Right lobe of liver (tissue), 6 donors: ENCODE measurements at regions not wholly inside any gene's neighbourhood (a gene's known extent, or its start where the extent isn't known, plus 50 kb on each side); places are given as distances from the start of the nearest gene placed in this dataset.

ENCODE experiments used
- ATAC-seq, 4 donors: fragments of 200-7000 bp; cut with Tn5 transposase; one replicate each; pipeline ENCODE4 v1.9.1; 2020; ENCODE audit warnings: mild to moderate bottlenecking in 4 of 4, moderate library complexity in 4 of 4
- DNase-seq, 3 donors: peaks; one replicate each; pipeline ENCODE4 v3.0.0-alpha.2; 2020
- H3K27ac ChIP-seq, 3 donors: fragments of 200-600 bp; one replicate each; pipeline ENCODE4 v1.8.0; 2022
- H3K27me3 ChIP-seq, 2 donors: fragments of 200-600 bp; one replicate each; pipeline ENCODE4 v1.8.0; 2022
- H3K36me3 ChIP-seq, 4 donors: fragments of 200-600 bp; sonication (generic) in 1 of 4; one replicate each; pipeline versions ENCODE4 v1.5.1 to v1.8.0; 2017 to 2022; ENCODE audit warnings: control low read depth in 1 of 4
- H3K4me1 ChIP-seq, 4 donors: fragments of 200-600 bp; sonication (generic) in 1 of 4; one replicate each; pipeline versions ENCODE4 v1.5.1 to v1.8.0; 2017 to 2022; ENCODE audit warnings: control low read depth in 1 of 4
- H3K4me3 ChIP-seq, 3 donors: fragments of 200-600 bp; one replicate each; pipeline ENCODE4 v1.8.0; 2022
- H3K9me3 ChIP-seq, 4 donors: fragments of 200-600 bp; sonication (generic) in 1 of 4; one replicate each; pipeline versions ENCODE4 v1.5.1 to v1.8.0; 2017 to 2022; ENCODE audit warnings: control low read depth in 1 of 4
- CTCF ChIP-seq, 4 donors: fragments of 200-600 bp in 3 of 4; fragments of 450-650 bp in 1 of 4; IDR thresholded peaks; one replicate each; pipeline versions ENCODE4 v1.5.1 to v1.8.0; 2016 to 2022; ENCODE audit warnings: antibody characterized with exemption in 4 of 4, mild to moderate bottlenecking in 2 of 4
- POLR2A ChIP-seq: fragments of 450-650 bp; IDR thresholded peaks from one replicate; pipeline ENCODE4 v1.6.1; 2017; ENCODE audit warnings: antibody characterized with exemption, mild to moderate bottlenecking
- WGBS: methylation state at CpG from one replicate; pipeline ENCODE4 v1.1.6; 2018; ENCODE audit warnings: low coverage, low lambda C conversion rate; ENCODE audit not compliant: insufficient coverage; ENCODE audit errors: missing lambda C conversion rate; 5-methylcytosine and 5-hydroxymethylcytosine counted together
- intact Hi-C, 2 donors: fragments of 100-400 bp; cut with DNase I; formaldehyde crosslinking; loops; one replicate each; pipeline versions ENCODE4 v1.11.2 to v1.14.1; 2022
- donor health status: DM: no; HTN: yes; CAD: no.
- donor health status: DM: no; HTN: no; CAD: no.
- donor health status: DM: no; HTN: no; CAD: no.
- donor health status: DM: no; HTN: yes; CAD: no.
- donor health status: DM: no; HTN: yes; CAD: no.

- TF ChIP-seq POLR2A (no peak), CTCF (IDR thresholded peaks at IDR 0.05) (no peak)
- no peak for ATAC-seq
- intact Hi-C loops, result no loop called here
Observed at GRCh38 chr5:143758750-143759149, 53.2 kb upstream of the HMHB1 start.

GRCh38 chr5:143758015-143758414, 53.9 kb upstream of the HMHB1 start:
- DNase-seq, result no peak
- 86% methylated on average over 1 of the region's 2 CpGs for WGBS
- H3K9me3 ChIP-seq, result no peaks in the 10 kb centered on the region
- H3K27ac ChIP-seq, result no peak overlapping the region
- H3K27me3 ChIP-seq, result no peaks in the 10 kb centered on the region
- intact Hi-C loops, result no loop called here
- no peak for ATAC-seq
- no peaks in the 10 kb centered on the region for H3K36me3 ChIP-seq
- H3K4me3 ChIP-seq, result no peak overlapping the region
- H3K4me1 ChIP-seq, result no peaks in the 10 kb centered on the region
- TF ChIP-seq POLR2A (no peak), CTCF (IDR thresholded peaks at IDR 0.05) (no peak)

More at GRCh38 chr5:143758750-143759149, 53.2 kb upstream of the HMHB1 start:
- Histone ChIP-seq H3K4me3 (no peak overlapping the region), H3K4me1 (no peaks in the 10 kb centered on the region), H3K36me3 (no peaks in the 10 kb centered on the region), H3K9me3 (no peaks in the 10 kb centered on the region), H3K27ac (no peak overlapping the region), H3K27me3 (no peaks in the 10 kb centered on the region)
- 47% methylated on average over 3 of the region's 3 CpGs for WGBS
- DNase-seq, result no peak

- H3K9me3 ChIP-seq, result no peaks in the 10 kb centered on the region
- no peaks in the 10 kb centered on the region for H3K27me3 ChIP-seq
- ATAC-seq (no peak), DNase-seq (no peak)
- TF ChIP-seq CTCF (IDR thresholded peaks at IDR 0.05), result no peak
- TF ChIP-seq POLR2A, result no peak
- H3K36me3 ChIP-seq, result no peaks in the 10 kb centered on the region
- H3K27ac ChIP-seq, result no peak overlapping the region
- H3K4me1 ChIP-seq, result no peaks in the 10 kb centered on the region
- 85% methylated on average over 2 of the region's 2 CpGs for WGBS
- H3K4me3 ChIP-seq, result no peak overlapping the region
- intact Hi-C loops, result no loop called here
Observed at GRCh38 chr5:143757116-143757515, 54.8 kb upstream of the HMHB1 start.

- Histone ChIP-seq H3K36me3 (no peaks in the 10 kb centered on the region), H3K4me3 (no peak overlapping the region), H3K27me3 (no peaks in the 10 kb centered on the region), H3K27ac (no peak overlapping the region), H3K9me3 (no peaks in the 10 kb centered on the region), H3K4me1 (no peaks in the 10 kb centered on the region)
- TF ChIP-seq POLR2A (no peak), CTCF (IDR thresholded peaks at IDR 0.05) (no peak)
- ATAC-seq, result no peak
- no peak for DNase-seq
- intact Hi-C loops, result no loop called here
- WGBS, result 30% methylated on average over 1 of the region's 1 CpG
Observed at GRCh38 chr5:143755966-143756365, 56.0 kb upstream of the HMHB1 start.
